NOMO-1 treated with dmso at 0.1 percent for 144 hours (cell line): ENCODE measurements at regions not wholly inside any gene's neighbourhood (a gene's known extent, or its start where the extent isn't known, plus 50 kb on each side); places are given as distances from the start of the nearest gene placed in this dataset.

Source experiments
- DNase-seq: peaks from one replicate; lab custom pipeline; 2025; ENCODE audit not compliant: unreplicated experiment; lab: John Stamatoyannopoulos, UW

GRCh38 chr5:12794476-12795332 is 890.5 kb upstream of the CTNND2 start:
- no peak for DNase-seq

- DNase-seq = no peak
These were observed 889.1 kb upstream of the CTNND2 start for GRCh38 chr5:12793373-12793772.

GRCh38 chr5:12780536-12780935 is 876.3 kb upstream of the CTNND2 start:
- DNase-seq = no peak

- no peak for DNase-seq
These were observed 873.1 kb upstream of the CTNND2 start for GRCh38 chr5:12777342-12777741.

- DNase-seq = no peak
These were observed 868.0 kb upstream of the CTNND2 start for GRCh38 chr5:12772276-12772675.

GRCh38 chr5:12759377-12759776 is 855.1 kb upstream of the CTNND2 start:
- DNase-seq = no peak

- DNase-seq = no peak
These were observed 852.8 kb upstream of the CTNND2 start for GRCh38 chr5:12757035-12757434.

GRCh38 chr5:12745537-12745936 is 841.3 kb upstream of the CTNND2 start:
- DNase-seq = no peak

- no peak for DNase-seq
These were observed 839.3 kb upstream of the CTNND2 start for GRCh38 chr5:12743582-12743981.

- no peak for DNase-seq
These were observed 826.1 kb upstream of the CTNND2 start for GRCh38 chr5:12730354-12730753.

- DNase-seq = no peak
These were observed 812.4 kb upstream of the CTNND2 start for GRCh38 chr5:12716664-12717063.

- no peak for DNase-seq
These were observed 803.3 kb upstream of the CTNND2 start for GRCh38 chr5:12707560-12707959.

- DNase-seq = no peak
These were observed 800.7 kb upstream of the CTNND2 start for GRCh38 chr5:12704955-12705354.

GRCh38 chr5:12703254-12703653 is 799.0 kb upstream of the CTNND2 start:
- DNase-seq = no peak

- no peak for DNase-seq
These were observed 791.4 kb upstream of the CTNND2 start for GRCh38 chr5:12695651-12696050.

GRCh38 chr5:12691330-12691729 is 787.1 kb upstream of the CTNND2 start:
- DNase-seq = no peak

GRCh38 chr5:12690361-12690760 is 786.1 kb upstream of the CTNND2 start:
- no peak for DNase-seq

- no peak for DNase-seq
These were observed 779.0 kb upstream of the CTNND2 start for GRCh38 chr5:12683249-12683648.

- DNase-seq = no peak
These were observed 775.5 kb upstream of the CTNND2 start for GRCh38 chr5:12679731-12680130.

GRCh38 chr5:12675959-12676358 is 771.7 kb upstream of the CTNND2 start:
- DNase-seq = no peak

GRCh38 chr5:12672141-12672540 is 767.9 kb upstream of the CTNND2 start:
- DNase-seq = no peak

- DNase-seq = no peak
These were observed 765.1 kb upstream of the CTNND2 start for GRCh38 chr5:12669326-12669725.

GRCh38 chr5:12668564-12668963 is 764.3 kb upstream of the CTNND2 start:
- no peak for DNase-seq
